D721Med (cell line): ENCODE measurements at regions not wholly inside any gene's neighbourhood (a gene's known extent, or its start where the extent isn't known, plus 50 kb on each side); places are given as distances from the start of the nearest gene placed in this dataset.
"Not testable (repeated sequence)": the region's sequence is repeated elsewhere in the genome, so short reads cannot be mapped to it uniquely, and the experiment has no call there.

Experiments
- DNase-seq: peaks from one replicate; pipeline ENCODE4 v3.0.0; 2011; ENCODE audit warnings: low spot score; ENCODE audit not compliant: insufficient read length
- FAIRE-seq: peaks from 2 replicates; lab custom pipeline; 2011; peaks lifted over from hg19 to GRCh38; lab: Jason Lieb, UNC
- CTCF ChIP-seq: IDR thresholded peaks from 2 replicates; pipeline ENCODE4 v1.5.1; 2012; ENCODE audit warnings: mild to moderate bottlenecking, control low read depth; ENCODE audit not compliant: insufficient read depth; ENCODE audit errors: missing control alignments

- no peak for DNase-seq
- no peak for FAIRE-seq
- TF ChIP-seq CTCF: no peak
Observed at GRCh38 chr11:122197066-122197987, 81.3 kb upstream of the BLID start.

- DNase-seq (no peak), FAIRE-seq (no peak)
- no peak for TF ChIP-seq CTCF
Observed at GRCh38 chr11:122195790-122196189, 79.8 kb upstream of the BLID start.

- FAIRE-seq: not testable (repeated sequence)
Observed at GRCh38 chr11:122193881-122194480, 78.0 kb upstream of the BLID start.

GRCh38 chr11:122193457-122193856, 77.4 kb upstream of the BLID start:
- TF ChIP-seq CTCF: no peak
- FAIRE-seq (no peak), DNase-seq (no peak)

More at GRCh38 chr11:122193881-122194480, 78.0 kb upstream of the BLID start:
- not testable (repeated sequence) for DNase-seq

GRCh38 chr11:122192634-122193255, 76.7 kb upstream of the BLID start:
- FAIRE-seq (no peak), DNase-seq (no peak)
- no peak for TF ChIP-seq CTCF

GRCh38 chr11:122190768-122191167, 74.8 kb upstream of the BLID start:
- DNase-seq: no peak
- FAIRE-seq: no peak
- TF ChIP-seq CTCF: no peak

- no peak for FAIRE-seq
- no peak for DNase-seq
- no peak for TF ChIP-seq CTCF
Observed at GRCh38 chr11:122189229-122189628, 73.2 kb upstream of the BLID start.
